ENCODE measurements at regions not wholly inside any gene's neighbourhood (a gene's known extent, or its start where the extent isn't known, plus 50 kb on each side); places are given as distances from the start of the nearest gene placed in this dataset.

DNA sequence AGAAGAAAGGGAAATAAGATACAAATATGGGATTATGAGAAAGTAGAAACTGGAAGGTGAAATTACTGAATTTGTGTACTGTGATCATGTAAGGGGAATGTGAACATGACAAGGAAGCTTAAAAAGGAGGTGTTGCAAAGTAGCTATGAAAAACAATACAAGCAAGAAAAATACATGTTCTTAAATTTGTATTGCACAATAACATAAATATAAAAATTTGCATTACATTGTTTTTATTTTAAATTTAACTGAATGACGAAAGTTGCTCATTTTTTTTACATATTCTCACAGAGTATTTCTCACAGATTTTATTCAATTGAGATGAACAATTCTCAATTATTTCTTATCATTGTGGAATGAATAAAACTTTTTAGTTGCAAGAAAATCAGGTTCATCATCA lies 874.8 kb downstream of the AMY1C start:
- H3K4me3 ChIP-seq (ENCODE audit: low read length), result no peak overlapping the region
- H4K20me1 ChIP-seq (ENCODE audit: insufficient read depth, low read length), result no peaks in the 10 kb centered on the region
- no peak overlapping the region for H3K4me2 ChIP-seq (ENCODE audit: low read depth, low read length)
- H3K27ac ChIP-seq (ENCODE audit: low read length), result no peak overlapping the region
- no peaks in the 10 kb centered on the region for H3K4me1 ChIP-seq (ENCODE audit: low read length)
- no peak for DNase-seq
- TF ChIP-seq EZH2phosphoT487 (IDR thresholded peaks at IDR 0.05; ENCODE audit: low read length), result no peak
- H3K9ac ChIP-seq (ENCODE audit: low read length), result no peak overlapping the region
- H2AFZ ChIP-seq (ENCODE audit: low read length), result no peak overlapping the region
- no peaks in the 10 kb centered on the region for H3K79me2 ChIP-seq (ENCODE audit: low read length)
- no peaks in the 10 kb centered on the region for H3K9me3 ChIP-seq (replicated peaks; ENCODE audit: insufficient read depth, low read length)
- H3K27me3 ChIP-seq (replicated peaks; ENCODE audit: insufficient read depth, low read length), result no peaks in the 10 kb centered on the region
- H3K9me2 ChIP-seq (replicated peaks; ENCODE audit: insufficient read depth, low read length), result no peaks in the 10 kb centered on the region
- H3F3A ChIP-seq (ENCODE audit: insufficient read depth, low read length), result no peaks in the 10 kb centered on the region
- no peaks in the 10 kb centered on the region for H3K36me3 ChIP-seq (replicated peaks; ENCODE audit: insufficient read depth, low read length)

DNA sequence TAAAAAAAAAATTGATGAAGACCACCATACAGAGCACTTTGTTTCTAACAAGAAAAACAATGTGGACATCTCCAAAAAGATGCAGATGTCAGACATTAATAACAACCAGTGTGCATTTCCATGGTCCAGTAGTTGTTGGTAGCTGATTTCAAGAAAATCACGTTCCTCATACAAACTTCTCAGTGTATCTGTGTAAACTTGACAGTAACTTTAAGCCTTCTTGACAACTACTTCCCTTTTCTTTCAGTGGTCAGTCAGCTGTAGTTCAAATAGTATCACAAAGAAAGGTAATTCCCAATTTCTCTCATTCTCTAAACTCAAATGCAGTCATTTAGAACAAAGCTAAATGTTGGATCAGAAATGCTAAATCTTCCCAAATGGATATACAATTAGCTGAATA lies 879.9 kb downstream of the AMY1C start:
- Histone ChIP-seq H3K9me2 (replicated peaks; ENCODE audit: insufficient read depth, low read length) (no peaks in the 10 kb centered on the region), H2AFZ (ENCODE audit: low read length) (no peak overlapping the region)
- DNase-seq, result no peak

DNA sequence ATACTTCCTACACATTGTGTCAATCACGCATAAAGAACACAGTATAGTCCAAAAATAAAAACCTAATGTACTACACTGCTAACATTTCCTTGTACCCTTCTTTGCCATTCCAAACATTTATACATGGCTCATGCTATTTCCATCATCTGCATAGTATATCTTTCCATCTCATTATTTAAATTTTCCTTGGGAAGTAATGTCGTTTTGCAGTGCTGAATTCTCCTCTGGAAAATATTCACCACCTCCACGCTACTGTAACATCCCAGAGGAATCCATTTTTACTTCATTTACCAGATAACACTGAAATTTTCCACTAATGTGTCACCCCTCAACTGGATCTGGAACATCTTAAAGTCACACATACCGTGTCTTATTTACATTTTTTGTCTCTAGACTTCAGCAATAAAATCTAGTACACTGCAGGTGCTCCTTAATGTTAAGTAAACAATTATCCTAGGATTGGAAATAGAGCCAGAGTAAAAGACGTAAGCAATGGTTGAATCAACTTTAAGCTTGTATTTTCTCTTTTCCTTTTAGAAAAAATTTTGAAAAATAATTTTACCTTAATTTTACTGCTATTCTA lies 881.0 kb downstream of the AMY1C start:
- Histone ChIP-seq H3K27me3 (replicated peaks; ENCODE audit: insufficient read depth, low read length) (no peaks in the 10 kb centered on the region), H3F3A (ENCODE audit: insufficient read depth, low read length) (no peaks in the 10 kb centered on the region), H3K9ac (ENCODE audit: low read length) (no peak overlapping the region), H3K27ac (ENCODE audit: low read length) (no peak overlapping the region), H3K36me3 (replicated peaks; ENCODE audit: insufficient read depth, low read length) (no peaks in the 10 kb centered on the region), H3K4me1 (ENCODE audit: low read length) (no peaks in the 10 kb centered on the region), H3K9me3 (replicated peaks; ENCODE audit: insufficient read depth, low read length) (no peaks in the 10 kb centered on the region), H2AFZ (ENCODE audit: low read length) (no peak overlapping the region), H3K9me2 (replicated peaks; ENCODE audit: insufficient read depth, low read length) (no peaks in the 10 kb centered on the region), H3K4me3 (ENCODE audit: low read length) (no peak overlapping the region), H3K79me2 (ENCODE audit: low read length) (no peaks in the 10 kb centered on the region), H3K4me2 (ENCODE audit: low read depth, low read length) (no peak overlapping the region), H4K20me1 (ENCODE audit: insufficient read depth, low read length) (no peaks in the 10 kb centered on the region)
- DNase-seq, result no peak
- TF ChIP-seq EZH2phosphoT487 (IDR thresholded peaks at IDR 0.05; ENCODE audit: low read length), result no peak

More for the DNA sequence above, 879.9 kb downstream of the AMY1C start:
- no peaks in the 10 kb centered on the region for H3K4me1 ChIP-seq (ENCODE audit: low read length)
- H3K79me2 ChIP-seq (ENCODE audit: low read length), result no peaks in the 10 kb centered on the region
- H3K4me3 ChIP-seq (ENCODE audit: low read length), result no peak overlapping the region
- no peaks in the 10 kb centered on the region for H3K9me3 ChIP-seq (replicated peaks; ENCODE audit: insufficient read depth, low read length)
- TF ChIP-seq, protein P1, sequence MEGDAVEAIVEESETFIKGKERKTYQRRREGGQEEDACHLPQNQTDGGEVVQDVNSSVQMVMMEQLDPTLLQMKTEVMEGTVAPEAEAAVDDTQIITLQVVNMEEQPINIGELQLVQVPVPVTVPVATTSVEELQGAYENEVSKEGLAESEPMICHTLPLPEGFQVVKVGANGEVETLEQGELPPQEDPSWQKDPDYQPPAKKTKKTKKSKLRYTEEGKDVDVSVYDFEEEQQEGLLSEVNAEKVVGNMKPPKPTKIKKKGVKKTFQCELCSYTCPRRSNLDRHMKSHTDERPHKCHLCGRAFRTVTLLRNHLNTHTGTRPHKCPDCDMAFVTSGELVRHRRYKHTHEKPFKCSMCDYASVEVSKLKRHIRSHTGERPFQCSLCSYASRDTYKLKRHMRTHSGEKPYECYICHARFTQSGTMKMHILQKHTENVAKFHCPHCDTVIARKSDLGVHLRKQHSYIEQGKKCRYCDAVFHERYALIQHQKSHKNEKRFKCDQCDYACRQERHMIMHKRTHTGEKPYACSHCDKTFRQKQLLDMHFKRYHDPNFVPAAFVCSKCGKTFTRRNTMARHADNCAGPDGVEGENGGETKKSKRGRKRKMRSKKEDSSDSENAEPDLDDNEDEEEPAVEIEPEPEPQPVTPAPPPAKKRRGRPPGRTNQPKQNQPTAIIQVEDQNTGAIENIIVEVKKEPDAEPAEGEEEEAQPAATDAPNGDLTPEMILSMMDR (IDR thresholded peaks at IDR 0.05; ENCODE audit: low read length), result no peak
- TF ChIP-seq EZH2phosphoT487 (IDR thresholded peaks at IDR 0.05; ENCODE audit: low read length) (no peak), EZH2 (optimal IDR thresholded peaks at IDR 0.05; ENCODE audit: low read depth, low read length) (no peak)
- H3K36me3 ChIP-seq (replicated peaks; ENCODE audit: insufficient read depth, low read length), result no peaks in the 10 kb centered on the region
- H3K9ac ChIP-seq (ENCODE audit: low read length), result no peak overlapping the region
- no peaks in the 10 kb centered on the region for H4K20me1 ChIP-seq (ENCODE audit: insufficient read depth, low read length)
- H3F3A ChIP-seq (ENCODE audit: insufficient read depth, low read length), result no peaks in the 10 kb centered on the region
- no peak overlapping the region for H3K27ac ChIP-seq (ENCODE audit: low read length)
- no peaks in the 10 kb centered on the region for H3K27me3 ChIP-seq (replicated peaks; ENCODE audit: insufficient read depth, low read length)
- H3K4me2 ChIP-seq (ENCODE audit: low read depth, low read length), result no peak overlapping the region

DNA sequence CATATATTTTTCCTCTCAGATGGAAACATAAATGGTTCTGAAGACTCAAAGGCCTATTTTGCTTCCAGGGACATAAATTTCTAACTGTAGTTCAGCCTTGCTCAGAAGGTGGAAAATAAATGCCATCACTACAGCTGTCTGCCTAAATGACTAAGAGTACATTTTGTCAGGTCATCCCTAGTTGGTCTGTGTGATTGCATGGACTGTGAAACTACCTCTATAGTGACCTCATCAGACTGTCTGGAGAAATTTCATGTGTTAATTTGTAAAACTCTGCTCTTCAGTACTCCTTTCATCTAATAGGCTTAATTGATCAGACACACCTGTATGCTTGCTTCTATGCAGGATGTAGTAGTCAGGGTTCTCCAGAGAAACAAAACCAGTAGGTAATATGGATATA lies 886.9 kb downstream of the AMY1C start:
- Histone ChIP-seq H3F3A (ENCODE audit: insufficient read depth, low read length) (no peaks in the 10 kb centered on the region), H3K9me3 (replicated peaks; ENCODE audit: insufficient read depth, low read length) (no peaks in the 10 kb centered on the region), H3K27ac (ENCODE audit: low read length) (no peak overlapping the region), H3K9ac (ENCODE audit: low read length) (no peak overlapping the region), H3K4me2 (ENCODE audit: low read depth, low read length) (no peak overlapping the region), H3K79me2 (ENCODE audit: low read length) (no peaks in the 10 kb centered on the region), H4K20me1 (ENCODE audit: insufficient read depth, low read length) (no peaks in the 10 kb centered on the region), H3K4me1 (ENCODE audit: low read length) (no peaks in the 10 kb centered on the region), H3K27me3 (replicated peaks; ENCODE audit: insufficient read depth, low read length) (no peaks in the 10 kb centered on the region), H3K9me2 (replicated peaks; ENCODE audit: insufficient read depth, low read length) (no peaks in the 10 kb centered on the region), H3K36me3 (replicated peaks; ENCODE audit: insufficient read depth, low read length) (no peaks in the 10 kb centered on the region), H2AFZ (ENCODE audit: low read length) (no peak overlapping the region), H3K4me3 (ENCODE audit: low read length) (no peak overlapping the region)
- DNase-seq, result no peak
- no peak for TF ChIP-seq EZH2 (optimal IDR thresholded peaks at IDR 0.05; ENCODE audit: low read depth, low read length)
- TF ChIP-seq, protein P1 (IDR thresholded peaks at IDR 0.05; ENCODE audit: low read length), result no peak
- TF ChIP-seq EZH2phosphoT487 (IDR thresholded peaks at IDR 0.05; ENCODE audit: low read length), result no peak

All from MM.1S (cell line).